Right atrium auricular region (tissue), 2 donors: ENCODE measurements at regions not wholly inside any gene's neighbourhood (a gene's known extent, or its start where the extent isn't known, plus 50 kb on each side); places are given as distances from the start of the nearest gene placed in this dataset.

Experiments
- DNase-seq: peaks from one replicate; pipeline ENCODE4 v3.0.0-alpha.2; 2019; ENCODE audit warnings: low spot score
- H3K27ac ChIP-seq, 2 donors: fragments of 200-600 bp; sonication (generic); 1 replicate in 1 of 2; 2 replicates in 1 of 2; pipeline ENCODE4 v1.5.1; 2016 to 2019
- H3K27me3 ChIP-seq, 2 donors: fragments of 200-600 bp; sonication (generic); one replicate each; pipeline versions ENCODE4 v1.5.1 to v1.6.0; 2017 to 2019
- H3K36me3 ChIP-seq: fragments of 200-600 bp; sonication (generic); one replicate; pipeline ENCODE4 v1.5.1; 2016
- H3K4me1 ChIP-seq, 2 donors: fragments of 200-600 bp; sonication (generic); one replicate each; pipeline versions ENCODE4 v1.5.1 to v1.6.0; 2017 to 2019
- H3K4me3 ChIP-seq, 2 donors: fragments of 200-600 bp; sonication (generic); 1 replicate in 1 of 2; 2 replicates in 1 of 2; pipeline ENCODE4 v1.5.1; 2017 to 2019; ENCODE audit warnings: mild to moderate bottlenecking in 1 of 2, moderate library complexity in 1 of 2
- H3K9me3 ChIP-seq, 2 donors: fragments of 200-600 bp; sonication (generic); one replicate each; pipeline ENCODE4 v1.5.1; 2019
- CTCF ChIP-seq, 2 donors: fragments of 200-600 bp; sonication (generic); IDR thresholded peaks; one replicate each; pipeline ENCODE4 v1.5.1; 2019; ENCODE audit warnings: antibody characterized with exemption in 2 of 2

- no peaks in the 10 kb centered on the region for H3K36me3 ChIP-seq
- no peak for TF ChIP-seq CTCF (IDR thresholded peaks at IDR 0.05)
- DNase-seq, result no peak
- H3K4me1 ChIP-seq, result no peaks in the 10 kb centered on the region
- H3K4me3 ChIP-seq, result no peak overlapping the region
- no peaks in the 10 kb centered on the region for H3K27me3 ChIP-seq
- no peak overlapping the region for H3K27ac ChIP-seq
- H3K9me3 ChIP-seq, result no peaks in the 10 kb centered on the region
These were observed 137.0 kb downstream of the MAGEB5 start for GRCh38 chrX:26352891-26353430.

- no peak for DNase-seq
- Histone ChIP-seq H3K27me3 (no peaks in the 10 kb centered on the region), H3K27ac (no peak overlapping the region), H3K4me3 (no peak overlapping the region), H3K4me1 (no peaks in the 10 kb centered on the region), H3K9me3 (no peaks in the 10 kb centered on the region), H3K36me3 (no peaks in the 10 kb centered on the region)
- no peak for TF ChIP-seq CTCF (IDR thresholded peaks at IDR 0.05)
These were observed 131.2 kb downstream of the MAGEB5 start for GRCh38 chrX:26347171-26347570.

- TF ChIP-seq CTCF (IDR thresholded peaks at IDR 0.05), result no peak
- no peak overlapping the region for H3K27ac ChIP-seq
- no peaks in the 10 kb centered on the region for H3K4me1 ChIP-seq
- no peaks in the 10 kb centered on the region for H3K36me3 ChIP-seq
- H3K27me3 ChIP-seq, result no peaks in the 10 kb centered on the region
- no peak overlapping the region for H3K4me3 ChIP-seq
- no peak for DNase-seq
- H3K9me3 ChIP-seq, result no peaks in the 10 kb centered on the region
These were observed 118.3 kb downstream of the MAGEB5 start for GRCh38 chrX:26334232-26334631.

- no peak for DNase-seq
- no peak for TF ChIP-seq CTCF (IDR thresholded peaks at IDR 0.05)
- Histone ChIP-seq H3K36me3 (no peaks in the 10 kb centered on the region), H3K4me3 (no peak overlapping the region), H3K27me3 (no peaks in the 10 kb centered on the region), H3K4me1 (no peaks in the 10 kb centered on the region), H3K9me3 (no peaks in the 10 kb centered on the region), H3K27ac (no peak overlapping the region)
These were observed 112.8 kb downstream of the MAGEB5 start for GRCh38 chrX:26328608-26329319.

GRCh38 chrX:26309262-26309661, 93.3 kb downstream of the MAGEB5 start:
- TF ChIP-seq CTCF (IDR thresholded peaks at IDR 0.05), result no peak
- no peaks in the 10 kb centered on the region for H3K27me3 ChIP-seq
- H3K9me3 ChIP-seq, result no peaks in the 10 kb centered on the region
- H3K4me3 ChIP-seq, result no peak overlapping the region
- no peaks in the 10 kb centered on the region for H3K4me1 ChIP-seq
- H3K36me3 ChIP-seq, result no peaks in the 10 kb centered on the region
- H3K27ac ChIP-seq, result no peak overlapping the region
- DNase-seq, result no peak

GRCh38 chrX:26295425-26295824, 79.5 kb downstream of the MAGEB5 start:
- no peak overlapping the region for H3K27ac ChIP-seq
- H3K4me3 ChIP-seq, result no peak overlapping the region
- DNase-seq, result no peak
- no peaks in the 10 kb centered on the region for H3K9me3 ChIP-seq
- no peaks in the 10 kb centered on the region for H3K36me3 ChIP-seq
- no peak for TF ChIP-seq CTCF (IDR thresholded peaks at IDR 0.05)
- no peaks in the 10 kb centered on the region for H3K4me1 ChIP-seq
- no peaks in the 10 kb centered on the region for H3K27me3 ChIP-seq
